Spleen (tissue), 11 donors: ENCODE measurements at regions not wholly inside any gene's neighbourhood (a gene's known extent, or its start where the extent isn't known, plus 50 kb on each side); places are given as distances from the start of the nearest gene placed in this dataset.

Experiments
- DNase-seq: peaks from one replicate; pipeline ENCODE4 v3.0.0-alpha.2; 2020
- H3K27ac ChIP-seq, 8 donors: fragments of 200-600 bp; sonication (generic) in 7 of 8; 1 replicate in 4 of 8; 2 replicates in 4 of 8; pipeline versions ENCODE4 v1.5.0 to v1.8.0; 2016 to 2021; ENCODE audit warnings: inconsistent platforms in 4 of 8, mild to moderate bottlenecking in 4 of 8, moderate library complexity in 1 of 8
- H3K27me3 ChIP-seq, 7 donors: fragments of 200-600 bp; sonication (generic) in 6 of 7; replicated peaks in 1 of 7; 1 replicate in 4 of 7; 2 replicates in 3 of 7; pipeline versions ENCODE4 v1.5.0 to v1.8.0; 2016 to 2021; ENCODE audit warnings: inconsistent platforms in 3 of 7, mild to moderate bottlenecking in 1 of 7
- H3K36me3 ChIP-seq, 6 donors: fragments of 200-600 bp; sonication (generic) in 5 of 6; 1 replicate in 4 of 6; 2 replicates in 2 of 6; pipeline versions ENCODE4 v1.5.0 to v1.8.0; 2016 to 2021; ENCODE audit warnings: inconsistent platforms in 2 of 6
- H3K4me1 ChIP-seq, 6 donors: fragments of 200-600 bp; sonication (generic) in 5 of 6; 1 replicate in 3 of 6; 2 replicates in 3 of 6; pipeline versions ENCODE4 v1.5.0 to v1.8.0; 2016 to 2021; ENCODE audit warnings: inconsistent platforms in 3 of 6
- H3K4me3 ChIP-seq, 8 donors: fragments of 200-600 bp; sonication (generic) in 7 of 8; 1 replicate in 4 of 8; 2 replicates in 4 of 8; pipeline versions ENCODE4 v1.5.0 to v1.8.0; 2016 to 2021; ENCODE audit warnings: inconsistent platforms in 4 of 8, mild to moderate bottlenecking in 4 of 8, moderate library complexity in 2 of 8
- H3K9me3 ChIP-seq, 8 donors: fragments of 200-600 bp; sonication (generic) in 7 of 8; 1 replicate in 4 of 8; 2 replicates in 4 of 8; pipeline versions ENCODE4 v1.5.0 to v1.8.0; 2016 to 2021; ENCODE audit warnings: inconsistent platforms in 4 of 8
- CTCF ChIP-seq, 11 experiments: fragments of 200-600 bp in 7 of 11; fragments of 450-650 bp in 4 of 11; sonication (generic) in 4 of 11; IDR thresholded peaks in 8 of 11; conservative IDR thresholded peaks in 3 of 11; 1 replicate in 7 of 11; 2 replicates in 4 of 11; pipeline versions ENCODE4 v1.4.0 to v1.8.0; 2016 to 2021; ENCODE audit warnings: antibody characterized with exemption in 11 of 11, inconsistent platforms in 4 of 11, mild to moderate bottlenecking in 1 of 11
- POLR2A ChIP-seq, 3 donors: fragments of 450-650 bp; IDR thresholded peaks; one replicate each; pipeline ENCODE4 v1.5.1; 2017; ENCODE audit warnings: antibody characterized with exemption in 3 of 3, mild to moderate bottlenecking in 1 of 3
- POLR2AphosphoS5 ChIP-seq, 3 donors: sonication (generic); formaldehyde crosslinking; IDR thresholded peaks; one replicate each; pipeline ENCODE4 v1.5.1; 2017; ENCODE audit warnings: antibody characterized with exemption in 3 of 3
- WGBS, 5 donors: extraction: QIAGEN DNeasy Blood & Tissue Kit in 3 of 5; methylation state at CpG; one replicate each; pipeline versions ENCODE4 v1.1.5 to v1.1.7; 2013 to 2018; 5-methylcytosine and 5-hydroxymethylcytosine counted together
- intact Hi-C: fragments of 100-400 bp; cut with DNase I; formaldehyde crosslinking; loops from one replicate; pipeline ENCODE4 v1.15.0; 2023; ENCODE audit warnings: low total_unique reads
- donor health status: healthy with polysubstance abuse.
- donor health status: DM: no; HTN: no; CAD: no; lungs with moderate emphysema.
- donor health status: DM: no; HTN: no; CAD: no.
- donor health status: Bipolar disorder and iron deficiency.
- donor health status: healthy.
- donor health status: DM: no; HTN: no; CAD: no.
- donor health status: DM: yes; HTN: yes; CAD: no.

GRCh38 chr2:239806276-239806675 is 218.9 kb downstream of the NDUFA10 start:
- WGBS, 5 donors = 87 to 95% (median 93%) methylated on average over 7 of the region's 7 CpGs
- intact Hi-C loops = no loop called here
- H3K9me3 ChIP-seq = no peaks in the 10 kb centered on the region
- no peak overlapping the region for H3K4me3 ChIP-seq
- H3K36me3 ChIP-seq = no peaks in the 10 kb centered on the region
- DNase-seq = no peak
- no peaks in the 10 kb centered on the region for H3K27me3 ChIP-seq
- H3K27ac ChIP-seq = no peak overlapping the region
- TF ChIP-seq POLR2A (IDR thresholded peaks at IDR 0.05) = no peak
- TF ChIP-seq CTCF (IDR thresholded peaks at IDR 0.05 in 8 of 11, conservative IDR thresholded peaks at IDR 0.05 in 3 of 11) = no peak
- H3K4me1 ChIP-seq = no peaks in the 10 kb centered on the region

DNA sequence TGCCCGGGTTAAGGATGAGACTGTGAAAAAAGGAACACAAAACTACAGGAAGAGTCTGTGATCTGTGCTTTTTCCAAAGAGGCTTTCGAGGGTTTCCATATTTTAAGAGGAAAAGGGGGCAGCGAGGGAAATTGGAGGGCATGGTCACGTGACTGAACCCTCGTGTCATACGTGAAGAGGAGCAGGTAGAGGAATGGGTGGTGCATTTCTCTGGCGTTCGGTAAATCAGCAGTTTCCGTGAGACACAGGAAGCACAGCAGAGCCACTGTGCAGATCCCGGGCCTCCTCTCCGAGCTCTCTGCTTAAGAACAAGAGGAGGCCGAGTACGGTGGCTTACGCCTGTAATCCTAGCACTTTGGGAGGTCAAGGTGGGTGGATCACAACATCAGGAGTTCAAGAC is 219.7 kb downstream of the NDUFA10 start:
- H3K27ac ChIP-seq = no peak overlapping the region
- H3K36me3 ChIP-seq = no peaks in the 10 kb centered on the region
- no peak for DNase-seq
- no peaks in the 10 kb centered on the region for H3K9me3 ChIP-seq
- no peaks in the 10 kb centered on the region for H3K27me3 ChIP-seq
- H3K4me3 ChIP-seq = no peak overlapping the region
- intact Hi-C loops = no loop called here
- H3K4me1 ChIP-seq = no peaks in the 10 kb centered on the region
- 70 to 84% (median 79%) methylated on average over 14 of the region's 14 CpGs for WGBS, 5 donors
- TF ChIP-seq CTCF (IDR thresholded peaks at IDR 0.05 in 8 of 11, conservative IDR thresholded peaks at IDR 0.05 in 3 of 11) (no peak), POLR2A (IDR thresholded peaks at IDR 0.05) (no peak), POLR2AphosphoS5 (IDR thresholded peaks at IDR 0.05) (no peak)

GRCh38 chr2:239805043-239805329 is 220.2 kb downstream of the NDUFA10 start:
- H3K4me1 ChIP-seq = no peaks in the 10 kb centered on the region
- 86 to 97% (median 94%) methylated on average over 12 of the region's 12 CpGs for WGBS, 5 donors
- intact Hi-C loops = no loop called here
- no peaks in the 10 kb centered on the region for H3K27me3 ChIP-seq
- H3K36me3 ChIP-seq = no peaks in the 10 kb centered on the region
- TF ChIP-seq POLR2AphosphoS5 (IDR thresholded peaks at IDR 0.05) (no peak), POLR2A (IDR thresholded peaks at IDR 0.05) (no peak), CTCF (IDR thresholded peaks at IDR 0.05 in 8 of 11, conservative IDR thresholded peaks at IDR 0.05 in 3 of 11) (no peak)
- no peak for DNase-seq
- H3K27ac ChIP-seq = no peak overlapping the region
- H3K4me3 ChIP-seq = no peak overlapping the region
- H3K9me3 ChIP-seq = no peaks in the 10 kb centered on the region

DNA sequence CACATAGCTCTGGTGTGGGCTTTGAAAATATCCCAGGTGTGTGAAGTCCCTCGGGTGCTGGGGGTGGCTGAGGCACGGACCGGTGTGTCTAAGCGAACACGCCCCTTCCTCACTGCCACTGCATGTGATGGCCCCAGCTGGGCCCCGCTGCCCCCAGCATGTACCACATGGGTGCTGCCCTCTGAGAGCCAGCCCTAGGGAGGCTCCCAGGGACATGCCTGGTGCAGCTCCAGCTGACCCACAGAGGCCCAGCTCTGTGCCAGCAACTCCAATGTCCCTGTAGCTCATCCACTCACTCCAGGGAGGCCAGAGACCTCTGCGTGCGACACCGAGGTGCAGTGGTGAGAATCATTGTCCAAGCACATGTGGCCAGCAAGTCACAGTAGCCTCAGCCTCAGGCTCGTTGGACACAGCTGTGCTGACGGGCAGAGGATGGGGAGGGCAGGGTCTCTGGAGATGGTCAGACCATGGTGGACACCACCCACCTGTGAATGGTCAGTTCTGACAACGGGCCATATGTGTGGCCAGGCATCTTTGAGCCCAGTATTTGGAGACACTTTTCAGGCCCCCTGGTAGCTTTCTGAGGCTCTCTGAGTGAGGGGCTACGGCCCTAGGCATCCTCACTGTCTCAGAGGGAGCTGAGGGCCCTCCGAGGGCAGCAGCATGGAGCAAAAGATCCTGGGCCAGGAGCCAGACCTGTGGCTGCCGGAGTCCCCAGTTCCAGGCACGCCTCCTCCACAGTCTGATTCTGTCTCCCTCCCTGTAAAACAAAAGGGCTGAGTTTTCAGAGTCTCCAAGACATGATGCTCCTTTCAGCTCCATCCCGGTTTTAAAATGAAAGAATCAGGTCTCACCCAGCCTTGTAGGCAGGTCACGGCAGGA is 220.7 kb downstream of the NDUFA10 start:
- no peak for TF ChIP-seq CTCF (IDR thresholded peaks at IDR 0.05 in 8 of 11, conservative IDR thresholded peaks at IDR 0.05 in 3 of 11)
- no peak for TF ChIP-seq POLR2A (IDR thresholded peaks at IDR 0.05)
- TF ChIP-seq POLR2AphosphoS5 (IDR thresholded peaks at IDR 0.05) = no peak
- WGBS, 5 donors = 71 to 90% (median 82%) methylated on average over 15 to 18 of the region's 18 CpGs
- Histone ChIP-seq H3K36me3 (no peaks in the 10 kb centered on the region), H3K4me3 (no peak overlapping the region), H3K9me3 (no peaks in the 10 kb centered on the region), H3K27ac (no peak overlapping the region), H3K4me1 (no peaks in the 10 kb centered on the region), H3K27me3 (no peaks in the 10 kb centered on the region)
- intact Hi-C loops = no loop called here
- DNase-seq = no peak
